Gastroesophageal sphincter (tissue), 4 donors: ENCODE measurements at regions not wholly inside any gene's neighbourhood (a gene's known extent, or its start where the extent isn't known, plus 50 kb on each side); places are given as distances from the start of the nearest gene placed in this dataset.
A peak's percentile ranks its signal among the peaks of the same experiment; 100 is the strongest.
"Not testable (repeated sequence)": the region's sequence is repeated elsewhere in the genome, so short reads cannot be mapped to it uniquely, and the experiment has no call there.

Experiments
- ATAC-seq: fragments of 150-250 bp; one replicate; pipeline ENCODE4 v1.9.1; 2016; ENCODE audit warnings: mild to moderate bottlenecking, moderate library complexity
- H3K27ac ChIP-seq, 4 donors: fragments of 200-600 bp; sonication (generic) in 3 of 4; 1 replicate in 3 of 4; 2 replicates in 1 of 4; pipeline ENCODE4 v1.5.1; 2016 to 2019
- H3K27me3 ChIP-seq: fragments of 200-600 bp; sonication (generic); one replicate; pipeline ENCODE4 v1.5.1; 2019
- H3K36me3 ChIP-seq, 2 donors: fragments of 200-600 bp; sonication (generic); one replicate each; pipeline ENCODE4 v1.5.1; 2019; ENCODE audit warnings: control low read depth in 1 of 2
- H3K4me1 ChIP-seq, 3 donors: fragments of 200-600 bp; sonication (generic); 1 replicate in 2 of 3; 2 replicates in 1 of 3; pipeline ENCODE4 v1.5.1; 2016 to 2019; ENCODE audit warnings: control low read depth in 2 of 3
- H3K4me3 ChIP-seq, 2 donors: fragments of 200-600 bp; sonication (generic); one replicate each; pipeline ENCODE4 v1.5.1; 2019; ENCODE audit warnings: mild to moderate bottlenecking in 1 of 2, moderate library complexity in 1 of 2
- H3K9me3 ChIP-seq, 3 donors: fragments of 200-600 bp; sonication (generic); one replicate each; pipeline ENCODE4 v1.5.1; 2017 to 2019; ENCODE audit warnings: control low read depth in 2 of 3
- CTCF ChIP-seq, 4 experiments: fragments of 200-600 bp in 2 of 4; fragments of 450-650 bp in 2 of 4; sonication (generic) in 1 of 4; IDR thresholded peaks; one replicate each; pipeline ENCODE4 v1.5.1; 2017 to 2019; ENCODE audit warnings: antibody characterized with exemption in 4 of 4, mild to moderate bottlenecking in 2 of 4, moderate library complexity in 2 of 4
- EP300 ChIP-seq: sonication (generic); formaldehyde crosslinking; IDR thresholded peaks from one replicate; pipeline ENCODE4 v1.6.1; 2017; ENCODE audit warnings: antibody characterized with exemption, mild to moderate bottlenecking
- POLR2A ChIP-seq, 2 donors: fragments of 450-650 bp; IDR thresholded peaks; one replicate each; pipeline ENCODE4 v1.6.1; 2017; ENCODE audit warnings: antibody characterized with exemption in 2 of 2, mild to moderate bottlenecking in 2 of 2, moderate library complexity in 1 of 2
- POLR2AphosphoS5 ChIP-seq: sonication (generic); formaldehyde crosslinking; IDR thresholded peaks from one replicate; pipeline ENCODE4 v1.6.1; 2017; ENCODE audit warnings: antibody characterized with exemption
- WGBS, 2 donors: methylation state at CpG; one replicate each; pipeline ENCODE4 v1.1.5; 2018; ENCODE audit warnings: low coverage in 1 of 2; 5-methylcytosine and 5-hydroxymethylcytosine counted together

GRCh38 chr15:67931861-67932260 is 92.0 kb upstream of the RNU6-1 start:
- Histone ChIP-seq H3K9me3 (no peaks in the 10 kb centered on the region), H3K27me3 (no peaks in the 10 kb centered on the region), H3K4me1 (peaks cover under 1 to 26% (median 8%) of the 10 kb centered on the region in 3 donors), H3K36me3 (no peaks in the 10 kb centered on the region), H3K27ac (no peak overlapping the region), H3K4me3 (no peak overlapping the region)
- no peak for ATAC-seq
- WGBS, 2 donors = 82 to 100% methylated on average over 2 to 3 of the region's 3 CpGs
- TF ChIP-seq CTCF (IDR thresholded peaks at IDR 0.05) (no peak), POLR2A (IDR thresholded peaks at IDR 0.05) (no peak)

GRCh38 chr15:67934126-67934525 is 94.3 kb upstream of the RNU6-1 start:
- H3K36me3 ChIP-seq, H3K9me3 ChIP-seq, H3K4me1 ChIP-seq, ATAC-seq, H3K27me3 ChIP-seq, H3K27ac ChIP-seq, H3K4me3 ChIP-seq: not testable (repeated sequence)
- 83 to 90% methylated on average over 3 of the region's 3 CpGs for WGBS, 2 donors

- H3K27ac ChIP-seq = no peak overlapping the region
- TF ChIP-seq POLR2AphosphoS5 = peak; percentile 45
- no peak for TF ChIP-seq POLR2A (IDR thresholded peaks at IDR 0.05)
- no peak for TF ChIP-seq EP300
- TF ChIP-seq CTCF (IDR thresholded peaks at IDR 0.05) = no peak
- peak; percentile 43 for ATAC-seq
Measured at GRCh38 chr15:67935244-67935643, 95.4 kb upstream of the RNU6-1 start.

GRCh38 chr15:67936258-67936657 is 96.4 kb upstream of the RNU6-1 start:
- H3K9me3 ChIP-seq = no peaks in the 10 kb centered on the region

More at GRCh38 chr15:67935244-67935643, 95.4 kb upstream of the RNU6-1 start:
- Histone ChIP-seq H3K27me3 (no peaks in the 10 kb centered on the region), H3K36me3 (no peaks in the 10 kb centered on the region), H3K4me3 (no peak overlapping the region), H3K4me1 (peaks cover 0 to 6% (median 0%) of the 10 kb centered on the region in 3 donors), H3K9me3 (no peaks in the 10 kb centered on the region)

GRCh38 chr15:67937153-67937761 is 97.4 kb upstream of the RNU6-1 start:
- WGBS, 2 donors = 80% methylated on average over 1 of the region's 3 CpGs; no CpG with 5 or more reads in 1 of the 2 donors
- no peaks in the 10 kb centered on the region for H3K9me3 ChIP-seq

More at GRCh38 chr15:67936258-67936657, 96.4 kb upstream of the RNU6-1 start:
- Histone ChIP-seq H3K27me3 (no peaks in the 10 kb centered on the region), H3K36me3 (no peaks in the 10 kb centered on the region), H3K4me3 (no peak overlapping the region), H3K27ac (no peak overlapping the region), H3K4me1 (peaks cover 0 to 6% (median 0%) of the 10 kb centered on the region in 3 donors)
- no peak for ATAC-seq
- WGBS, 2 donors = 92% methylated on average over 5 of the region's 5 CpGs; no CpG with 5 or more reads in 1 of the 2 donors
- no peak for TF ChIP-seq POLR2A (IDR thresholded peaks at IDR 0.05)

GRCh38 chr15:67939179-67939578 is 99.3 kb upstream of the RNU6-1 start:
- H3K27me3 ChIP-seq, H3K4me3 ChIP-seq, H3K27ac ChIP-seq, H3K36me3 ChIP-seq, H3K9me3 ChIP-seq, ATAC-seq: not testable (repeated sequence)
- peaks cover 0 to 14% (median 5%) of the 10 kb centered on the region in 3 donors for H3K4me1 ChIP-seq
- WGBS, 2 donors = 94 to 95% methylated on average over 2 to 5 of the region's 5 CpGs

More at GRCh38 chr15:67937153-67937761, 97.4 kb upstream of the RNU6-1 start:
- peak overlapping the region in 1 of 4 donors; percentile 62 for H3K27ac ChIP-seq
- H3K36me3 ChIP-seq = no peaks in the 10 kb centered on the region
- H3K27me3 ChIP-seq = no peaks in the 10 kb centered on the region
- H3K4me3 ChIP-seq = no peak overlapping the region
- H3K4me1 ChIP-seq = peaks cover 0 to 6% (median 0%) of the 10 kb centered on the region in 3 donors
- no peak for TF ChIP-seq EP300
- no peak for TF ChIP-seq POLR2A (IDR thresholded peaks at IDR 0.05)
- no peak for TF ChIP-seq POLR2AphosphoS5
- TF ChIP-seq CTCF (IDR thresholded peaks at IDR 0.05) = no peak
- ATAC-seq = no peak

- WGBS, 2 donors = 44 to 66% methylated on average over 2 to 4 of the region's 5 CpGs
- not testable (repeated sequence) for H3K4me3 ChIP-seq, H3K27me3 ChIP-seq, H3K36me3 ChIP-seq, H3K27ac ChIP-seq, H3K9me3 ChIP-seq, ATAC-seq
- peaks cover 0 to 20% (median 10%) of the 10 kb centered on the region in 3 donors for H3K4me1 ChIP-seq
Measured at GRCh38 chr15:67939588-67940323, 99.9 kb upstream of the RNU6-1 start.
